ENCODE measurements at regions not wholly inside any gene's neighbourhood (a gene's known extent, or its start where the extent isn't known, plus 50 kb on each side); places are given as distances from the start of the nearest gene placed in this dataset.

- Histone ChIP-seq H3K4me3 (ENCODE audit: low read depth, low read length) (no peak overlapping the region), H3K4me2 (ENCODE audit: low read length) (no peak overlapping the region), H3K27ac (no peak overlapping the region), H3K36me3 (ENCODE audit: control insufficient read depth, insufficient read depth, low read length) (no peaks in the 10 kb centered on the region), H3K79me2 (no peaks in the 10 kb centered on the region), H3K27me3 (ENCODE audit: control insufficient read depth, insufficient read depth, low read length) (no peaks in the 10 kb centered on the region), H3K4me1 (no peaks in the 10 kb centered on the region), H3K9ac (no peak overlapping the region), H3K9me3 (ENCODE audit: control insufficient read depth, low read length) (no peaks in the 10 kb centered on the region), H2AFZ (no peak overlapping the region)
- TF ChIP-seq CTCF (IDR thresholded peaks at IDR 0.05) = no peak
Observed at GRCh38 chr5:88515881-88516819, 247.5 kb upstream of the TMEM161B start.

GRCh38 chr5:88515068-88515467 lies 246.4 kb upstream of the TMEM161B start:
- Histone ChIP-seq H2AFZ (no peak overlapping the region), H3K4me1 (no peaks in the 10 kb centered on the region)
- no peak for TF ChIP-seq CTCF (IDR thresholded peaks at IDR 0.05)

GRCh38 chr5:88509403-88509802 lies 240.8 kb upstream of the TMEM161B start:
- Histone ChIP-seq H3K4me1 (no peaks in the 10 kb centered on the region), H3K4me2 (ENCODE audit: low read length) (no peak overlapping the region), H3K4me3 (ENCODE audit: low read depth, low read length) (no peak overlapping the region), H2AFZ (no peak overlapping the region), H3K36me3 (ENCODE audit: control insufficient read depth, insufficient read depth, low read length) (no peaks in the 10 kb centered on the region), H3K27ac (no peak overlapping the region), H3K79me2 (no peaks in the 10 kb centered on the region), H3K9ac (no peak overlapping the region), H3K27me3 (ENCODE audit: control insufficient read depth, insufficient read depth, low read length) (no peaks in the 10 kb centered on the region), H3K9me3 (ENCODE audit: control insufficient read depth, low read length) (no peaks in the 10 kb centered on the region)
- no peak for TF ChIP-seq CTCF (IDR thresholded peaks at IDR 0.05)

More at GRCh38 chr5:88515068-88515467, 246.4 kb upstream of the TMEM161B start:
- Histone ChIP-seq H3K79me2 (no peaks in the 10 kb centered on the region), H3K27me3 (ENCODE audit: control insufficient read depth, insufficient read depth, low read length) (no peaks in the 10 kb centered on the region), H3K27ac (no peak overlapping the region), H3K36me3 (ENCODE audit: control insufficient read depth, insufficient read depth, low read length) (no peaks in the 10 kb centered on the region), H3K4me2 (ENCODE audit: low read length) (no peak overlapping the region), H3K9ac (no peak overlapping the region), H3K9me3 (ENCODE audit: control insufficient read depth, low read length) (no peaks in the 10 kb centered on the region), H3K4me3 (ENCODE audit: low read depth, low read length) (no peak overlapping the region)

- no peak for TF ChIP-seq CTCF (IDR thresholded peaks at IDR 0.05)
- no peaks in the 10 kb centered on the region for H3K36me3 ChIP-seq (ENCODE audit: control insufficient read depth, insufficient read depth, low read length)
- H3K4me2 ChIP-seq (ENCODE audit: low read length) = no peak overlapping the region
Observed at GRCh38 chr5:88507261-88507660, 238.6 kb upstream of the TMEM161B start.

More at GRCh38 chr5:88507261-88507660, 238.6 kb upstream of the TMEM161B start:
- no peak overlapping the region for H3K27ac ChIP-seq
- no peak overlapping the region for H3K9ac ChIP-seq
- no peak overlapping the region for H3K4me3 ChIP-seq (ENCODE audit: low read depth, low read length)
- no peaks in the 10 kb centered on the region for H3K79me2 ChIP-seq
- H3K27me3 ChIP-seq (ENCODE audit: control insufficient read depth, insufficient read depth, low read length) = no peaks in the 10 kb centered on the region
- no peaks in the 10 kb centered on the region for H3K9me3 ChIP-seq (ENCODE audit: control insufficient read depth, low read length)
- H3K4me1 ChIP-seq = no peaks in the 10 kb centered on the region
- H2AFZ ChIP-seq = no peak overlapping the region

All from parathyroid adenoma (tissue), 2 donors.